ENCODE measurements at regions not wholly inside any gene's neighbourhood (a gene's known extent, or its start where the extent isn't known, plus 50 kb on each side); places are given as distances from the start of the nearest gene placed in this dataset.

DNA sequence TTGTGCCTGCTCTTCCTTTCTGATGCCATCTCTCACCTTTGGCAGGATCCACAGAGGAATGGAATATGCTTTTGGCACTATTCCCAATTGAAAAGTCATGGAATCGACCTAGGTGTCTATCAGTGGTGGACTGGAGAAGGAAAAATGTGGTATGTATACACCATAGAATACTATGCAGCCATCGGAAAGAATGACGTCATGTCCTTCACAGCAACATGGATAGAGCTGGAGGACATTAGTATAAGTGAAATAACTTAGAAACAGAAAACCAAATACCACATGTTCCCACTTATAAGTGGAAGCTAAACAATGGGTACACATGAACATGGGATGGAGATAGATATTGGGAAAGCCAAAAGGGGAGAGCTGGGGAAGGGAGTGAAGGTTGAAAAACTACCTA is 58.3 kb upstream of the SMIM31 start:
- no peak overlapping the region for H3K4me3 ChIP-seq (ENCODE audit: low read length)
- no peaks in the 10 kb centered on the region for H3F3A ChIP-seq (ENCODE audit: insufficient read depth, low read length, poor library complexity, severe bottlenecking)
- no peaks in the 10 kb centered on the region for H3K9me3 ChIP-seq (ENCODE audit: low read length)
- H3K9me2 ChIP-seq (ENCODE audit: insufficient read depth, low read length), result no peaks in the 10 kb centered on the region
- no peak overlapping the region for H3K27ac ChIP-seq (ENCODE audit: low read length)
- H4K20me1 ChIP-seq (ENCODE audit: insufficient read depth), result no peaks in the 10 kb centered on the region
- H3K9ac ChIP-seq (ENCODE audit: low read length), result no peak overlapping the region
- H2AFZ ChIP-seq (ENCODE audit: low read depth, low read length), result no peak overlapping the region
- no peak overlapping the region for H3K4me2 ChIP-seq (ENCODE audit: low read length)
- no peak for TF ChIP-seq CTCF (IDR thresholded peaks at IDR 0.05; ENCODE audit: poor library complexity, severe bottlenecking)
- TF ChIP-seq TAF1 (IDR thresholded peaks at IDR 0.05; ENCODE audit: low read depth), result no peak
- no peak for TF ChIP-seq EZH2 (IDR thresholded peaks at IDR 0.05; ENCODE audit: borderline replicate concordance, insufficient read depth, low read length, poor library complexity, severe bottlenecking)
- no peak for TF ChIP-seq EP300 (conservative IDR thresholded peaks at IDR 0.05; ENCODE audit: poor library complexity, severe bottlenecking)
- no peak for TF ChIP-seq SMC3 (conservative IDR thresholded peaks at IDR 0.05; ENCODE audit: poor library complexity)
- TF ChIP-seq, protein P1, sequence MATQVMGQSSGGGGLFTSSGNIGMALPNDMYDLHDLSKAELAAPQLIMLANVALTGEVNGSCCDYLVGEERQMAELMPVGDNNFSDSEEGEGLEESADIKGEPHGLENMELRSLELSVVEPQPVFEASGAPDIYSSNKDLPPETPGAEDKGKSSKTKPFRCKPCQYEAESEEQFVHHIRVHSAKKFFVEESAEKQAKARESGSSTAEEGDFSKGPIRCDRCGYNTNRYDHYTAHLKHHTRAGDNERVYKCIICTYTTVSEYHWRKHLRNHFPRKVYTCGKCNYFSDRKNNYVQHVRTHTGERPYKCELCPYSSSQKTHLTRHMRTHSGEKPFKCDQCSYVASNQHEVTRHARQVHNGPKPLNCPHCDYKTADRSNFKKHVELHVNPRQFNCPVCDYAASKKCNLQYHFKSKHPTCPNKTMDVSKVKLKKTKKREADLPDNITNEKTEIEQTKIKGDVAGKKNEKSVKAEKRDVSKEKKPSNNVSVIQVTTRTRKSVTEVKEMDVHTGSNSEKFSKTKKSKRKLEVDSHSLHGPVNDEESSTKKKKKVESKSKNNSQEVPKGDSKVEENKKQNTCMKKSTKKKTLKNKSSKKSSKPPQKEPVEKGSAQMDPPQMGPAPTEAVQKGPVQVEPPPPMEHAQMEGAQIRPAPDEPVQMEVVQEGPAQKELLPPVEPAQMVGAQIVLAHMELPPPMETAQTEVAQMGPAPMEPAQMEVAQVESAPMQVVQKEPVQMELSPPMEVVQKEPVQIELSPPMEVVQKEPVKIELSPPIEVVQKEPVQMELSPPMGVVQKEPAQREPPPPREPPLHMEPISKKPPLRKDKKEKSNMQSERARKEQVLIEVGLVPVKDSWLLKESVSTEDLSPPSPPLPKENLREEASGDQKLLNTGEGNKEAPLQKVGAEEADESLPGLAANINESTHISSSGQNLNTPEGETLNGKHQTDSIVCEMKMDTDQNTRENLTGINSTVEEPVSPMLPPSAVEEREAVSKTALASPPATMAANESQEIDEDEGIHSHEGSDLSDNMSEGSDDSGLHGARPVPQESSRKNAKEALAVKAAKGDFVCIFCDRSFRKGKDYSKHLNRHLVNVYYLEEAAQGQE (IDR thresholded peaks at IDR 0.05; ENCODE audit: borderline replicate concordance), result no peak
- TF ChIP-seq POLR2AphosphoS5 (IDR thresholded peaks at IDR 0.05), result no peak
- TF ChIP-seq RAD21 (conservative IDR thresholded peaks at IDR 0.05), result no peak
- no peak for TF ChIP-seq MXI1 (conservative IDR thresholded peaks at IDR 0.05; ENCODE audit: poor library complexity, severe bottlenecking)
- no peaks in the 10 kb centered on the region for H3K36me3 ChIP-seq (ENCODE audit: insufficient read depth, low read length)
- H3K79me2 ChIP-seq (replicated peaks; ENCODE audit: insufficient read depth, low read length), result no peaks in the 10 kb centered on the region
- H3K27me3 ChIP-seq (ENCODE audit: insufficient read depth, low read depth, low read length), result no peaks in the 10 kb centered on the region

DNA sequence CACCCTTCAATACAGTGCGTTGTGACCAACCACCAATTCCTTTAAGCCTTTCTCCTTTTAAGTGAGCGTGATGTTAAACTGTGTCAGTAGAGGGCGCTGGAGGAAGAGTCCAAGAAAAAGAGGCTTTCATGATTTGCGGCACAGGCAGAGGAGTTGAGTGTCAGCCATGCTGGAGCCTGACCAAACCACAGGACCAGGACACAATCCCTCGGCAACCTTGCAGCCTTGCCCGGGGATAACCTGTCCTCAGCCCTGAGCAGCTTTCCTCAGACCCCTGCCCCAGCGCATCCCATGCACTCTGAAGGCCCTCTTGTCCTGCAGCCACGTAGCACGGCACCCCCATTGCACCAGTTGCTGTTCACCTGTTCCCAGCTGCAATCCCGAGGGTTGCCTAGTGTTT is 53.5 kb upstream of the SMIM31 start:
- H4K20me1 ChIP-seq (ENCODE audit: insufficient read depth), result no peaks in the 10 kb centered on the region
- no peak for TF ChIP-seq CTCF (IDR thresholded peaks at IDR 0.05; ENCODE audit: poor library complexity, severe bottlenecking)
- no peak for TF ChIP-seq EP300 (conservative IDR thresholded peaks at IDR 0.05; ENCODE audit: poor library complexity, severe bottlenecking)
- TF ChIP-seq TAF1 (IDR thresholded peaks at IDR 0.05; ENCODE audit: low read depth), result no peak
- TF ChIP-seq MXI1 (conservative IDR thresholded peaks at IDR 0.05; ENCODE audit: poor library complexity, severe bottlenecking), result no peak
- no peak for TF ChIP-seq SMC3 (conservative IDR thresholded peaks at IDR 0.05; ENCODE audit: poor library complexity)
- TF ChIP-seq, protein P1 (IDR thresholded peaks at IDR 0.05; ENCODE audit: borderline replicate concordance), result no peak
- TF ChIP-seq POLR2AphosphoS5 (IDR thresholded peaks at IDR 0.05), result no peak
- TF ChIP-seq EZH2 (IDR thresholded peaks at IDR 0.05; ENCODE audit: borderline replicate concordance, insufficient read depth, low read length, poor library complexity, severe bottlenecking), result no peak
- TF ChIP-seq RAD21 (conservative IDR thresholded peaks at IDR 0.05), result no peak
- H3K4me2 ChIP-seq (ENCODE audit: low read length), result no peak overlapping the region
- no peaks in the 10 kb centered on the region for H3K36me3 ChIP-seq (ENCODE audit: insufficient read depth, low read length)
- H3K27me3 ChIP-seq (ENCODE audit: insufficient read depth, low read depth, low read length), result no peaks in the 10 kb centered on the region
- no peak overlapping the region for H3K27ac ChIP-seq (ENCODE audit: low read length)
- no peaks in the 10 kb centered on the region for H3K9me3 ChIP-seq (ENCODE audit: low read length)
- no peak overlapping the region for H3K9ac ChIP-seq (ENCODE audit: low read length)
- H3K4me3 ChIP-seq (ENCODE audit: low read length), result no peak overlapping the region
- H3K79me2 ChIP-seq (replicated peaks; ENCODE audit: insufficient read depth, low read length), result no peaks in the 10 kb centered on the region
- no peaks in the 10 kb centered on the region for H3K9me2 ChIP-seq (ENCODE audit: insufficient read depth, low read length)
- H2AFZ ChIP-seq (ENCODE audit: low read depth, low read length), result no peak overlapping the region
- no peaks in the 10 kb centered on the region for H3F3A ChIP-seq (ENCODE audit: insufficient read depth, low read length, poor library complexity, severe bottlenecking)
